Globus pallidus (tissue), 1 donor: ENCODE measurements at regions not wholly inside any gene's neighbourhood (a gene's known extent, or its start where the extent isn't known, plus 50 kb on each side); places are given as distances from the start of the nearest gene placed in this dataset.

Experiments
- DNase-seq: peaks from one replicate; pipeline ENCODE4 v3.0.0-alpha.2; 2015; ENCODE audit warnings: low spot score

- no peak for DNase-seq
These were observed 178.7 kb downstream of the CEMIP2 start for GRCh38 chr9:71589612-71590011.

GRCh38 chr9:71587576-71588362 is 180.5 kb downstream of the CEMIP2 start:
- no peak for DNase-seq

GRCh38 chr9:71583792-71584191 is 184.5 kb downstream of the CEMIP2 start:
- no peak for DNase-seq

- DNase-seq, result no peak
These were observed 186.0 kb downstream of the CEMIP2 start for GRCh38 chr9:71582347-71582746.

GRCh38 chr9:71581101-71581500 is 187.2 kb downstream of the CEMIP2 start:
- no peak for DNase-seq

GRCh38 chr9:71571186-71571585 is 197.1 kb downstream of the CEMIP2 start:
- DNase-seq, result no peak

- no peak for DNase-seq
These were observed 200.4 kb downstream of the CEMIP2 start for GRCh38 chr9:71567890-71568289.

GRCh38 chr9:71562140-71562539 is 206.2 kb downstream of the CEMIP2 start:
- no peak for DNase-seq

GRCh38 chr9:71557310-71557709 is 211.0 kb downstream of the CEMIP2 start:
- no peak for DNase-seq

GRCh38 chr9:71552480-71552879 is 215.8 kb downstream of the CEMIP2 start:
- DNase-seq, result no peak

- no peak for DNase-seq
These were observed 219.3 kb downstream of the CEMIP2 start for GRCh38 chr9:71549023-71549422.

- DNase-seq, result no peak
These were observed 223.8 kb downstream of the CEMIP2 start for GRCh38 chr9:71544464-71544863.

GRCh38 chr9:71541436-71541835 is 226.9 kb downstream of the CEMIP2 start:
- no peak for DNase-seq

GRCh38 chr9:71524996-71525580 is 243.2 kb downstream of the CEMIP2 start:
- no peak for DNase-seq

GRCh38 chr9:71524516-71524915 is 243.8 kb downstream of the CEMIP2 start:
- no peak for DNase-seq

- DNase-seq, result no peak
These were observed 247.2 kb downstream of the CEMIP2 start for GRCh38 chr9:71521132-71521531.

GRCh38 chr9:71519098-71519696 is 249.1 kb downstream of the CEMIP2 start:
- DNase-seq, result no peak

- DNase-seq, result no peak
These were observed 250.1 kb downstream of the CEMIP2 start for GRCh38 chr9:71518045-71518827.

GRCh38 chr9:71515626-71516025 is 252.7 kb downstream of the CEMIP2 start:
- no peak for DNase-seq

- no peak for DNase-seq
These were observed 253.2 kb downstream of the CEMIP2 start for GRCh38 chr9:71515107-71515506.

- no peak for DNase-seq
These were observed 253.9 kb downstream of the CEMIP2 start for GRCh38 chr9:71514344-71514975.

GRCh38 chr9:71509054-71509453 is 259.3 kb downstream of the CEMIP2 start:
- no peak for DNase-seq
